Stimulated activated naive CD4-positive, alpha-beta T cell treated with Interleukin-2 at 50 U/mL for 16 hours (primary cell): ENCODE measurements at regions not wholly inside any gene's neighbourhood (a gene's known extent, or its start where the extent isn't known, plus 50 kb on each side); places are given as distances from the start of the nearest gene placed in this dataset.

Source experiments
- DNase-seq: peaks from one replicate; lab custom pipeline; 2025; lab: John Stamatoyannopoulos, UW

- no peak for DNase-seq
Observed at GRCh38 chr16:82567175-82567574, 59.6 kb upstream of the CDH13 start.

DNA sequence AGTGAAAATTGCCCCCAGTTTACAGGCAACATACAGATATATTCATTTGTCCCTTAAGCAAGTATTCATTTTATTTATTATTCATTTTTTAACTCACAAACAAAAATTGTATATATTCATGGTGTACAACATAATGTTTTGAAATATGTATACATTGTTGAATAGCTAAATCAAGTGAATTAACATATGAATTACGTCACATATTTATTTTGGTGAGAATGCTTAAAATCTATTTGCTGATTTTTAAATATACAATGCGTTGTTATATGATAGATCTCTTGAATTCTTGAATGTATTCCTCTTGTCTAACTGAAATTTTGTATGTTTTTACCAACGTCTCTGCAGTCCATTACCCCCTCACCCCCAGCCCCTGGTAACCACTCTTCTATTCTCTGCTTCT, 63.4 kb upstream of the CDH13 start:
- DNase-seq, result no peak

DNA sequence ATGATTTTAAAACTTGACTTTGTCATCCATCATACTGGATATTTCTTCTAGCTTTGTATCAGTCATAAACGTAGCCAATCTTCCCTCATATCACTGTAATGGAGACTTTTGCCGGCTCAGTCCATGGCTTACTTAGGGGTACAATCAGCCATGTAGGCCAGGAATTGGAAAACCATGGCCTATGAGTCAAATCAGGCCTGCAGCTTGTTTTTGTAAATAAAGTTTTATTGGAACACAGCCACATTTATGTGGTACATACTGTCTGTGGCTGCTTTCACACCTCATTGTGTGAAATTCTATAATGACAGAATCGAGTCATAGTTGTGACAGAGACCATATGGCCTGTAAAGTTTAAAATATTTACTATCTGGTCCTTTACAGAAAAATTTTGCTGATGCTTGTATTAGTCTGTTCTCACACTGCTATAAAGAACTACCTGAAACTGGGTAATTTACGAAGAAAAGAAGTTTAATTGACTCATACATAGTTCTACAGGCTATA, 64.5 kb upstream of the CDH13 start:
- no peak for DNase-seq

DNA sequence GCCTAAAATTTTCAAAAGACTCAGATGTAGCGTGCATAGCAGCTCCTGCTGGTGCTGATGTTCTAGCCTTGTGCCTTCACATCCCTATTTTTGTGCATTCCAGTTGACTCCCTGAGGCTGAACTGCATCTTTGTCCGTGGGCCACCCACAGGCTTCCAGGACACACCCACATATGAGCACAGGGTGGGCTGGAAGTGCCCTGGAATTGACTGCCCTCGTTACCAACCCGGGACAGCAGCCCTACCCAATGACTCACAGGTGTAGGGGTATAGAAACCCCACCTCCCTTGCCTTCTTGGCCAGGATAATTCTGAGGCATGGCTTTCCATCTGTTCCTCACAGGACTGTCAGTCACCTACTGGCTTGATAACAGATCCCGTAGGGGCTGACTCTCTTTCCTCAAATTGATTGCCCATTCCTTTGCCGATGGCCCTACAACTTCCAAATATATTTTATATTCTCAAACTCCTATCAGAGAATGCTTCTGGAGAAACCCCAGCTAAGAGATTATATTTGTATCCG, 65.9 kb upstream of the CDH13 start:
- DNase-seq, result no peak

GRCh38 chr16:82544378-82545160, 82.2 kb upstream of the CDH13 start:
- no peak for DNase-seq

- DNase-seq, result no peak
Observed at GRCh38 chr16:82542714-82543113, 84.1 kb upstream of the CDH13 start.

GRCh38 chr16:82541103-82541502, 85.7 kb upstream of the CDH13 start:
- no peak for DNase-seq

- DNase-seq, result no peak
Observed at GRCh38 chr16:82535764-82536163, 91.0 kb upstream of the CDH13 start.

GRCh38 chr16:82535262-82535661, 91.5 kb upstream of the CDH13 start:
- no peak for DNase-seq

DNA sequence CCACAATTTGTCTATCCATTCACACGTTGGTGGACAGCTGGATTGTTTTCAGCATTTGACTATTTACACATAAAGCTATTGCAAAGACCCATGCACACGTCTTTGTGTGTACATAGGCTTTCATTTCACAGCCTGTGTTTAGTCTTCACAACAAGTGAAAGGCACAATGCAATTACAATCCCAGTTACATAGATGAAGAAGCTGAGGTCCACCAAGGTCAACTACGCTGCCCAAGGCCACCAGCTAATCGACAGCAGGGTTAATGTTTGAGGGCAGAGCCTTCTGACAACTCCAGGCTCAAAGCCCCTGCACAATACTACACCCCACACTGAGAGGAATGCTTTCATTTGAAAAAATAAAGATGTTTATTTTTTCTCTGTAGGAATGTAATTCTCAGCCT, 93.6 kb upstream of the CDH13 start:
- DNase-seq, result no peak

- DNase-seq, result no peak
Observed at GRCh38 chr16:82530883-82531282, 95.9 kb upstream of the CDH13 start.

- no peak for DNase-seq
Observed at GRCh38 chr16:82527101-82527500, 99.7 kb upstream of the CDH13 start.

DNA sequence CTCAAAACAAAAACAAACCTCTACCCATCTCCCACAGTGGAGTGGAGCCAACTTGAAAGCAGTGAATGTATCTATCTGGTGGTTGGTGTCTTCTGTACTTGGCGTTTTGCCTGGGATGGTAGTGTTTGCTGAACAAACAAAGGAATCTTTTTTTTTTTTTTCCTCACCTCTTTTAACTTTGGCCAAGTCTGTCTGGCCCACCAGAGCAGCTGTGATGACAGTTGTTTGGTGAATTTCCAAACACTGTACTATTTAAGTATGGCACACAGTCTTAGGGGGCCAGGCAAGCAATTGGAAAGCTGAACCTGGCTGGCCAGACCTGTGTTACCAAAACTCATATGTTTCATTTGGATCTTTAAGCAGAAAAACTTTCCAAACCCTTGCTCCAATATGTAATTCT, 101.8 kb upstream of the CDH13 start:
- DNase-seq, result no peak

DNA sequence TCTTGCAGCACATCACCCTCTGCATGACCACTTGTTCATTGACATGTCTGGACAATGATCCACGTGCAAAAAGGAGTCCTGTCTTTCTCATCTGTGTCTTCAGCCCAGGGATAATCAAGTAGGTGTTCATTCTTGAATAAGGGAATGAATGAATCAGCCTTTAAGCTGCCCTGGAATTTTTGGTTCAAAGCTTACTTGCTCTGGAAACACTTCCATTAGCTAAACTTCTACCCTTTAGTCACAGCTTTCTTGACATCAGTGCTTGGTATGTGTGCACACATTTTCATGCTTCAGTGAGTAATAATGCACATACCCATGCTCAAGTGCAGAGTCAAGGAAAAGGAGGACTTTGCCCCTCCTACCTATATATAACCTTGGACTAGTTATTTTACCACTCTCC, 103.0 kb upstream of the CDH13 start:
- no peak for DNase-seq

DNA sequence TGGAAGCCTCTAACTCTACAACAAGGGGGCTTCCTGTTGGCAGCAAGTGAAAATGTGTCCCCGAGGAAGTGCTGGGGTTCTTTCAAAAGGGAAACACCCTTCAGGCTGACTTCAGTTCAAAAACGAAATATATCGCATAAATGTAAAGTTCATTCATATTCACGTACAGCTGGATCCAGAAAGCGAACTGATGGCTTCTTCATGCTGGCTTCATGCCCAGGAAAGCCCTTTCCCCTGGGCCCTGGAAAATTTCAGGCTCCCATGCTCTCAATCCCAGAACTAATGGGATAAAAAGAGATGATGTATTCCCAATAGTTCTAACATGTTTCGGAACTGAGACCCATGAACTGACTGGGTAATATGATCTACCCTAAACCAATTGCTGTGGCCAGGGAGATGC, 104.7 kb upstream of the CDH13 start:
- DNase-seq, result no peak

DNA sequence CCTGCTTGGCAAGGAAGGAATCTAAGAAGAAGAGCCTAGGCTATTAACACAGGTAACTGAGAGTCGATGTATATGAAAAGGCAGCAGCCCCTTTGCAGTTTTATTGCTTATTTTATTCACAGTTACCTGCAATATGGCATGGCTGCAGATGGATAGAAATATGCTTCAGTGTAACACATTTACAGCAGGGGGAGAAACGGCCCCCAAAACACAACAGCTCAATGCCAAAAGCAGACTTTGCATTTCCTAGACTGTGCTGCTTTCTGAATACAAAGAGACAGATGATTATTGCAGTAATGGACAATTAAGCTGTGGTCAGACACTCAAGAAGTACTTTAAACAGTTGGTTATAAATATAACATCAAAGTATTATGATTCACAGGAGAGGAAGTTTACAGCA, 108.0 kb upstream of the CDH13 start:
- DNase-seq, result no peak

DNA sequence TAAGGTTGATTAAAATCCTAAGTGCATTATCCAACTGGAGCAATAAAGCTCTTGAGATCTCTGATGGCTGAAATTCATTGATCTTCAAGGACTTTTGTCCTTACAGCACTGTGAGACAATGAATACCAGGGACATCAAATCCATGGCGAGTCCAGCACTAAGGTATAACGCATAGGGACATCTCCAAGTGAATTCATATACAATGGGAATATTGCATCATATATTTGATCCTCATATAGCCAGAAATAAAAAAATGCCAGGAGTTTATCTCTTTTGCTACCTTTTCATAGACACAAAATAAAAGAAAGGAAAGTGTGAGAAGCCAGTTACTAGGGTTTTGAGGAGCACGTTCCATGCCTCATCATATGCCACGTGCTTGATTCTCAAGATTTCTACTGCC, 112.5 kb upstream of the CDH13 start:
- DNase-seq, result no peak

DNA sequence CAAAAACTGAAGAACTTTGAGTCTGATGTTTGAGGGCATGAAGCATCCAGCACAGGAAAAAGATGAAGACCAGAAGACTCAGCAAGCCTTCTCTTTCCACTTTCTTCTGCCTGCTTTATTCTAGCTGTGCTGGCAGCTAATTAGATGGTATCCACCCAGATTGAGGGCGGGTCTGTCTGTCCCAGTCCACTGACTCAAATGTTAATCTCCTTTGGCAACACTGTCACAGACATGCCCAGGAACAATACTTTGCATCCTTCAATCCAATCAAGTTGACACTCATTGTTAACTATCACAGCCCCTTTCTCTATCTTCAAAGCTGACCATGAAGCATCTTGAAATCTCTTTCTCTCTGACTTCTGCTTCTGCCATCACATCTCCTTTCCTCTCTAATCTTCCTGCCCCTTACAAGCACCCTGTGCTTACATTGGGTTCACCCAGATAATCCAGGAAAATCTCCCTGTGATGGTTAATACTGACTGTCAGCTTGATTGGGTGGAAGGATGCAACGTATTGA, 115.9 kb upstream of the CDH13 start:
- DNase-seq, result no peak

- no peak for DNase-seq
Observed at GRCh38 chr16:82509691-82510430, 116.9 kb upstream of the CDH13 start.

DNA sequence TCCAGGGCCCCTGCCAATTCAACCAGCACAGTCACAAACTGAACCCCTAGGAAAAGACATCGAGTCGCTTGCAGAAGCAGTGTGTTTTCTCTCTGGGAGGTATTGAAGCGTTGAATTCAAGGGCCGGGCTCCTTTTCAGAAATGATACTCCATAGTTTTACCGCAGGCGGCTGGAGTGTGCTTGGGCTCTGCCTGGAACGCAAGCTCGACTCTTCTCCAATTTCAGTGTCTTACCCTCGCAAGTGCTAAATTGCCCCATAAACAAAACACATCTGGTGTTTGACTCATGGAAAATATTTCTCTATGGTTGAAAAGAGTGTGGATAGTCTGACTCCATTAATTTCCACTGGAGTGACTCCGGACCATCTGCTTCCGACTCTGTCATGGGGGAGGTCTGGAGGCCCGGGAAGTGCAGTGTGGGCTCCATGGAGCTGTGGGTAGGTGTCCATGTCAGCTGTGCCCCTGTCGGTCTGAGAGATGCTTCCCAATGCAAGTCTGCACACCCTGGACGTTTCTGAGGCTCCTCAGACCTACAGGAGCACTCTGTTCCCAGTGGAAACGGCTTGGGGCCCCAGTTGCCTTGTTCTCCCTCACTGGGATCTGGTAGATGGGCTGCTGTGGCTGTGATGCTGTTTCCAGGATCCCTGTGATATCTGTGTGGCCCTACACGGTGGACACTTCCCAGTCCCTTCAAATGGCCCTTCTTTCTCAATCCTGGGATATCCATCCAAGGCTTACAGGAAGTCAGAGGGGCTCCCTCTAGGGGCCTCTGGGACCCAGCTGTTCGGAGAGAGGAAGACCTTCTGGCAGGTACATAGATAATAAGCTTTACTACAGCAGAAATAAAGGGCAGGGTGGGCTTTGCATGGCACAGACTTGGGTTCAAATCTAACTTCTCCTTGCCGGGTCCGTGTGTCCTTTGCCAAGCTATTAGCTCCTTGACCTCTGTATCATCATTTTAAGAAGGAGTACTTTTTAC, 119.8 kb upstream of the CDH13 start:
- no peak for DNase-seq

DNA sequence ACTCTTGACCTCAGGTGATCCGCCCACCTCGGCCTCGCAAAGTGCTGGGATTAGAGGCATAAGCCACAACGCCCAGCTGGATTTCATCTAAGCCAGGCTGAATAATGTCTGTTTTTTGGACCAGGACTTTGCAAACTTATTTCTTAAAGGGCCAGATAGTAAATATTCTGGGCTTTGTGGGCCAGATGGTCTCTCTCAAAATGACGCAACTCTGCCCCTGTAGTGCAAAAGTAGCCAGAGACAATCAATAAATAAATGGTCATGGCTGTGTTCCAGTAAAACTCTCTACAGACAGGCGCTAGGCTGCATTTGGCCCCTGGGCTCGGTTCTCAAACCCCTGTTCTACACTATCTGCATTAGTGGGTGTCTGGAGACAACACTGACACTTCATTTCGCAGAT, 121.9 kb upstream of the CDH13 start:
- DNase-seq, result no peak

- DNase-seq, result no peak
Observed at GRCh38 chr16:82499302-82499701, 127.5 kb upstream of the CDH13 start.
